ENCODE measurements at regions not wholly inside any gene's neighbourhood (a gene's known extent, or its start where the extent isn't known, plus 50 kb on each side); places are given as distances from the start of the nearest gene placed in this dataset.
A peak's percentile ranks its signal among the peaks of the same experiment; 100 is the strongest.
"Not testable (repeated sequence)": the region's sequence is repeated elsewhere in the genome, so short reads cannot be mapped to it uniquely, and the experiment has no call there.

DNA sequence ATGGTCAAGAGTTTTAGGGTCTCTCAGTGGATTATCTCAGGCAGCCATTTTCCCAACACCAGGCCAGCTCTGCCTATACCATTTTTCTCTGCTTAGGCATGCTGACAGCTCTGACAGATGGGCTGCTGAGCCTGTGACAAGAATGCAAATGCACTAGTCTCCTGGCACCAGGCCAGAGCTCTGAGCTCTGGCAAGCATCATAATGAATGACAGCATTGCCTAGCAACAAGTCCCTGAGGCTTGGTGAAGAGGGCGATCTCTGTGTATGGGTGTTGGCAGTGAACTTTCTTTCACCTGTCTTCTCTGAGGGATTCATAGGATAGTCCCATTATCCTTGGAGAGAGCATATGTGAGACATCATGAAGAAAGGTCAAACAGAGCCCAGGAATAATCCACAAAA, 77.9 kb upstream of the TSPY4 start:
- Histone ChIP-seq H3K36me3 (ENCODE audit: insufficient read depth, low read length) (no peaks in the 10 kb centered on the region), H2AFZ (ENCODE audit: low read length) (peak overlapping the region; percentile 61; the same call in 1 of the 2 replicates), H3K79me2 (ENCODE audit: insufficient read depth, low read depth, low read length) (no peaks in the 10 kb centered on the region), H3K9me3 (ENCODE audit: low read length) (no peaks in the 10 kb centered on the region), H3K4me1 (ENCODE audit: insufficient read depth, low read length, poor library complexity, severe bottlenecking) (peaks cover 34% of the 10 kb centered on the region), H3K4me2 (ENCODE audit: low read length) (peak overlapping the region; percentile 72), H3K4me3 (ENCODE audit: low read depth, low read length, poor library complexity, severe bottlenecking) (no peak overlapping the region), H4K20me1 (ENCODE audit: insufficient read depth, low read length) (no peaks in the 10 kb centered on the region), H3K9me2 (ENCODE audit: insufficient read depth, low read length) (no peaks in the 10 kb centered on the region), H3K27ac (ENCODE audit: low read depth, low read length, poor library complexity, severe bottlenecking) (peak overlapping the region; percentile 54)
- no TSS peak for BruUV-seq (replicated peaks)
- TF ChIP-seq EZH2phosphoT487 (IDR thresholded peaks at IDR 0.05; ENCODE audit: borderline replicate concordance, low read depth, low read length): no peak
- TF ChIP-seq, protein P1, sequence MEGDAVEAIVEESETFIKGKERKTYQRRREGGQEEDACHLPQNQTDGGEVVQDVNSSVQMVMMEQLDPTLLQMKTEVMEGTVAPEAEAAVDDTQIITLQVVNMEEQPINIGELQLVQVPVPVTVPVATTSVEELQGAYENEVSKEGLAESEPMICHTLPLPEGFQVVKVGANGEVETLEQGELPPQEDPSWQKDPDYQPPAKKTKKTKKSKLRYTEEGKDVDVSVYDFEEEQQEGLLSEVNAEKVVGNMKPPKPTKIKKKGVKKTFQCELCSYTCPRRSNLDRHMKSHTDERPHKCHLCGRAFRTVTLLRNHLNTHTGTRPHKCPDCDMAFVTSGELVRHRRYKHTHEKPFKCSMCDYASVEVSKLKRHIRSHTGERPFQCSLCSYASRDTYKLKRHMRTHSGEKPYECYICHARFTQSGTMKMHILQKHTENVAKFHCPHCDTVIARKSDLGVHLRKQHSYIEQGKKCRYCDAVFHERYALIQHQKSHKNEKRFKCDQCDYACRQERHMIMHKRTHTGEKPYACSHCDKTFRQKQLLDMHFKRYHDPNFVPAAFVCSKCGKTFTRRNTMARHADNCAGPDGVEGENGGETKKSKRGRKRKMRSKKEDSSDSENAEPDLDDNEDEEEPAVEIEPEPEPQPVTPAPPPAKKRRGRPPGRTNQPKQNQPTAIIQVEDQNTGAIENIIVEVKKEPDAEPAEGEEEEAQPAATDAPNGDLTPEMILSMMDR (conservative IDR thresholded peaks at IDR 0.05; ENCODE audit: low read length): no peak
- CTCF ChIA-PET (ENCODE audit: unreplicated experiment): no interaction called here
- DNase-seq (ENCODE audit: low spot score): peak; percentile 92
- POLR2A ChIA-PET: no interaction called here
- intact Hi-C loops (cut with micrococcal nuclease; ENCODE audit: unreplicated experiment): loop anchor here (10.0 kb wide), 1 partner anchor 75 kb away; no protein-coding TSS in a partner anchor

DNA sequence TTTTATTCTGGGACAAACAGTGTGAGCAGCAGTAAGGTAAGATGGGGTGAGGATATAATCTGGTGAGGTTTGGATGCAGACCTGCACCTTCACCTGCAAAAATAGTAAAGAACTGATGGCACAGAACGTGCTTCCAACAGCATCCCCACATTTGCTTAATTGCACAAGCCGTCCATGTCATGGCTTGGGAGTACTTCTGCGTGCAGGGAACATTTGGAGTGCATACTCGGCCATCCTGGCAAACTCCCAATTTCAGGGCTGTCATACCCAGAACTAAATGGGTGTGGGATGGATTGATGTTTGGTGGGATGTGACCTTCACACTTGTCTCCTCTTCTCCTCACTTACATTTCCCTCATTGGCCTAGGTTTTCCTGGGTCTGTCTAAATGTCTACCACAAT, 76.8 kb upstream of the TSPY4 start:
- peaks cover 32% of the 10 kb centered on the region for H3K4me1 ChIP-seq (ENCODE audit: insufficient read depth, low read length, poor library complexity, severe bottlenecking)
- H4K20me1 ChIP-seq (ENCODE audit: insufficient read depth, low read length): no peaks in the 10 kb centered on the region
- no peaks in the 10 kb centered on the region for H3K36me3 ChIP-seq (ENCODE audit: insufficient read depth, low read length)
- DNase-seq (ENCODE audit: low spot score): no peak
- ChIA-PET POLR2A (no interaction called here), CTCF (ENCODE audit: unreplicated experiment) (no interaction called here)
- H3K9me2 ChIP-seq (ENCODE audit: insufficient read depth, low read length): no peaks in the 10 kb centered on the region
- no peak overlapping the region for H2AFZ ChIP-seq (ENCODE audit: low read length)
- H3K9me3 ChIP-seq (ENCODE audit: low read length): no peaks in the 10 kb centered on the region
- no peak overlapping the region for H3K4me2 ChIP-seq (ENCODE audit: low read length)
- intact Hi-C loops (cut with micrococcal nuclease; ENCODE audit: unreplicated experiment): no loop called here
- no TSS peak for BruUV-seq (replicated peaks)
- TF ChIP-seq, protein P1 (conservative IDR thresholded peaks at IDR 0.05; ENCODE audit: low read length): no peak
- no peak for TF ChIP-seq EZH2phosphoT487 (IDR thresholded peaks at IDR 0.05; ENCODE audit: borderline replicate concordance, low read depth, low read length)
- H3K79me2 ChIP-seq (ENCODE audit: insufficient read depth, low read depth, low read length): no peaks in the 10 kb centered on the region
- no peak overlapping the region for H3K27ac ChIP-seq (ENCODE audit: low read depth, low read length, poor library complexity, severe bottlenecking)
- H3K4me3 ChIP-seq (ENCODE audit: low read depth, low read length, poor library complexity, severe bottlenecking): no peak overlapping the region

DNA sequence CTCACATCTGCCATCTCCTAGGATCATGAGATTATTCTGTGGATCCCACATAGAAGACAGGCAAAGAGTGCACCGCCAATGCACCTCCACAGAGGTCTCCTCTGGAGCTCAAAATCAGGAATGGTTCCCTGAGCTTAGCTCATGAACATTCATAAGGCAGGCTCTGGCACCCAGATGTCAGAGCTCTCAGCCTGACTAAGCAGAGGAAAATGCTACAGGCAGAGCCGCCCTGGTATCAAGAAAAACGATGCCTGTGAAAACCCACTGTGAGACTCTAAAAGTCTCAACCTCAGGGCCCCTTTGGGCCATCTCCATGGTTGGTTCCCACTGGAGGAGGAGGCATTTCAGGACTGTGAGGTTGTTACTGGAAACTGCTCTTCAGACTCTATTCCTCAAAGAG, 71.7 kb upstream of the TSPY4 start:
- no peaks in the 10 kb centered on the region for H3K4me1 ChIP-seq (ENCODE audit: insufficient read depth, low read length, poor library complexity, severe bottlenecking)
- H3K27ac ChIP-seq (ENCODE audit: low read depth, low read length, poor library complexity, severe bottlenecking): no peak overlapping the region
- no peaks in the 10 kb centered on the region for H3K9me2 ChIP-seq (ENCODE audit: insufficient read depth, low read length)
- H2AFZ ChIP-seq (ENCODE audit: low read length): no peak overlapping the region
- no peaks in the 10 kb centered on the region for H4K20me1 ChIP-seq (ENCODE audit: insufficient read depth, low read length)
- H3K36me3 ChIP-seq (ENCODE audit: insufficient read depth, low read length): no peaks in the 10 kb centered on the region
- TF ChIP-seq EZH2phosphoT487 (IDR thresholded peaks at IDR 0.05; ENCODE audit: borderline replicate concordance, low read depth, low read length): no peak
- TF ChIP-seq, protein P1 (conservative IDR thresholded peaks at IDR 0.05; ENCODE audit: low read length): no peak
- ChIA-PET CTCF (ENCODE audit: unreplicated experiment) (no interaction called here), POLR2A (no interaction called here)
- no peaks in the 10 kb centered on the region for H3K9me3 ChIP-seq (ENCODE audit: low read length)
- no TSS peak for BruUV-seq (replicated peaks)
- intact Hi-C loops (cut with micrococcal nuclease; ENCODE audit: unreplicated experiment): no loop called here
- H3K4me2 ChIP-seq (ENCODE audit: low read length): no peak overlapping the region
- H3K79me2 ChIP-seq (ENCODE audit: insufficient read depth, low read depth, low read length): no peaks in the 10 kb centered on the region
- no peak overlapping the region for H3K4me3 ChIP-seq (ENCODE audit: low read depth, low read length, poor library complexity, severe bottlenecking)
- no peak for DNase-seq (ENCODE audit: low spot score)

DNA sequence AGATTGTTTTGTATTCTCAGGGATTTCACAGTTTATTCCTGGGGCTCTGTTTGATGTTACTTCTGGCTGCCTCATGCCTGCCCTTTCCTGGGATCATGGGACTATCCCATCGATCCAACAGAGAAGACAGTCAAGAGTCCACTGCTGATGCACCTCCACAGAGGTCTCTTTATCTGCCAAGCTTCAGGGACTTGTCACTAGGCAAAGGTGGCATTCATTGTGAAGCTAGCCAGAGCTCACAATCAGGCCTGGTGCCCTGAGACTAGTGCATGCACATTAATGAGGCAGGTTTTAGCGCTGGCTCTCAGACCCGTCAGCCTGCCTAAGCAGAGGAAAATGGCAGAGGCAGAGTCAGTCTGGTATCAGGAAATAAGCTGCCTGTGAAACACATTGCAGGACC, 66.9 kb upstream of the TSPY4 start:
- H3K79me2 ChIP-seq (ENCODE audit: insufficient read depth, low read depth, low read length); DNase-seq (ENCODE audit: low spot score); H3K9me2 ChIP-seq (ENCODE audit: insufficient read depth, low read length); H3K9me3 ChIP-seq (ENCODE audit: low read length); H3K36me3 ChIP-seq (ENCODE audit: insufficient read depth, low read length); H2AFZ ChIP-seq (ENCODE audit: low read length); H3K4me1 ChIP-seq (ENCODE audit: insufficient read depth, low read length, poor library complexity, severe bottlenecking); H4K20me1 ChIP-seq (ENCODE audit: insufficient read depth, low read length); intact Hi-C loops (cut with micrococcal nuclease; ENCODE audit: unreplicated experiment); H3K4me3 ChIP-seq (ENCODE audit: low read depth, low read length, poor library complexity, severe bottlenecking); CTCF ChIA-PET (ENCODE audit: unreplicated experiment); BruUV-seq (replicated peaks); H3K27ac ChIP-seq (ENCODE audit: low read depth, low read length, poor library complexity, severe bottlenecking); POLR2A ChIA-PET; H3K4me2 ChIP-seq (ENCODE audit: low read length): not testable (repeated sequence)

DNA sequence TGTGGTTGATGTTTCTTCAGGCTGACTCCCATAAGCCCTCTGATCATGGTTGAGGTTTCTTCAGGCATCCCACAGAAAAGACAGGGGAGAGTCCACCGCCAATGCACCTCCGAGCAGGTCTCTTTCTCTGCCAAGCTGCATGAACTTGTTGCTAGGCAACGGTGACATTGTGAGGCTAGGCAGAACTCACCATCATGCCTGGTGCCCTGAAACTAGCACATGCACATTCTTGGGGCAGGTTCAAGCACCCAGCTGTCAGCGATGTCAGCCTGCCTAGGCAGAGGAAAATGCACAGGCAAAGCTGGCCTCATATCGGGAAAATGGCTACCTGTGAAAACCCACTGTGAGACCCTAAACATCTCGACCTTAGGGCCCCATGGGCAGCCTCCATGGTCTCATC, 64.4 kb upstream of the TSPY4 start:
- H3K27ac ChIP-seq (ENCODE audit: low read depth, low read length, poor library complexity, severe bottlenecking); H3K4me2 ChIP-seq (ENCODE audit: low read length); H3K9me3 ChIP-seq (ENCODE audit: low read length); H3K4me3 ChIP-seq (ENCODE audit: low read depth, low read length, poor library complexity, severe bottlenecking); H4K20me1 ChIP-seq (ENCODE audit: insufficient read depth, low read length); CTCF ChIA-PET (ENCODE audit: unreplicated experiment); DNase-seq (ENCODE audit: low spot score); H3K9me2 ChIP-seq (ENCODE audit: insufficient read depth, low read length); H3K4me1 ChIP-seq (ENCODE audit: insufficient read depth, low read length, poor library complexity, severe bottlenecking); H3K36me3 ChIP-seq (ENCODE audit: insufficient read depth, low read length); H3K79me2 ChIP-seq (ENCODE audit: insufficient read depth, low read depth, low read length); intact Hi-C loops (cut with micrococcal nuclease; ENCODE audit: unreplicated experiment); H2AFZ ChIP-seq (ENCODE audit: low read length); BruUV-seq (replicated peaks); POLR2A ChIA-PET: not testable (repeated sequence)

Data from OCI-LY7 (cell line).